Tibial artery (tissue), 4 donors: ENCODE measurements at regions not wholly inside any gene's neighbourhood (a gene's known extent, or its start where the extent isn't known, plus 50 kb on each side); places are given as distances from the start of the nearest gene placed in this dataset.

Experiments used
- DNase-seq, 2 donors: peaks; one replicate each; pipeline ENCODE4 v3.0.0-alpha.2; 2019
- H3K27ac ChIP-seq, 2 donors: fragments of 200-600 bp; sonication (generic) in 1 of 2; 1 replicate in 1 of 2; 2 replicates in 1 of 2; pipeline ENCODE4 v1.5.1; 2018 to 2019; ENCODE audit warnings: mild to moderate bottlenecking in 1 of 2
- H3K27me3 ChIP-seq, 2 donors: fragments of 200-600 bp; sonication (generic) in 1 of 2; one replicate each; pipeline versions ENCODE4 v1.5.1 to v1.6.0; 2016 to 2019
- H3K36me3 ChIP-seq, 3 donors: fragments of 200-600 bp; sonication (generic) in 2 of 3; one replicate each; pipeline ENCODE4 v1.5.1; 2016 to 2019; ENCODE audit warnings: mild to moderate bottlenecking in 2 of 3
- H3K4me1 ChIP-seq, 4 donors: fragments of 200-600 bp; sonication (generic) in 2 of 4; 1 replicate in 3 of 4; 2 replicates in 1 of 4; pipeline ENCODE4 v1.5.1; 2016 to 2019
- H3K4me3 ChIP-seq, 2 donors: fragments of 200-600 bp; sonication (generic) in 1 of 2; 1 replicate in 1 of 2; 2 replicates in 1 of 2; pipeline ENCODE4 v1.5.1; 2018 to 2019; ENCODE audit warnings: mild to moderate bottlenecking in 2 of 2
- H3K9me3 ChIP-seq, 3 donors: fragments of 200-600 bp; sonication (generic) in 1 of 3; one replicate each; pipeline ENCODE4 v1.5.1; 2016 to 2019
- CTCF ChIP-seq, 2 experiments: fragments of 200-600 bp in 1 of 2; fragments of 450-650 bp in 1 of 2; IDR thresholded peaks; one replicate each; pipeline ENCODE4 v1.5.1; 2017 to 2019; ENCODE audit warnings: antibody characterized with exemption in 2 of 2, mild to moderate bottlenecking in 1 of 2, moderate library complexity in 1 of 2
- intact Hi-C: fragments of 100-400 bp; cut with DNase I; formaldehyde crosslinking; loops from one replicate; pipeline ENCODE4 v1.15.0; 2023; ENCODE audit warnings: low total_unique reads

GRCh38 chr1:82932727-82933126 lies 1066.2 kb downstream of the TTLL7 start:
- Histone ChIP-seq H3K4me1 (no peaks in the 10 kb centered on the region), H3K27ac (no peak overlapping the region), H3K9me3 (no peaks in the 10 kb centered on the region), H3K4me3 (no peak overlapping the region), H3K36me3 (no peaks in the 10 kb centered on the region), H3K27me3 (no peaks in the 10 kb centered on the region)
- TF ChIP-seq CTCF (IDR thresholded peaks at IDR 0.05) = no peak
- no peak for DNase-seq
- intact Hi-C loops = no loop called here

GRCh38 chr1:82932207-82932606 lies 1066.7 kb downstream of the TTLL7 start:
- no peak overlapping the region for H3K4me3 ChIP-seq
- no peaks in the 10 kb centered on the region for H3K4me1 ChIP-seq
- intact Hi-C loops = no loop called here
- no peaks in the 10 kb centered on the region for H3K9me3 ChIP-seq
- no peaks in the 10 kb centered on the region for H3K36me3 ChIP-seq
- no peak overlapping the region for H3K27ac ChIP-seq
- TF ChIP-seq CTCF (IDR thresholded peaks at IDR 0.05) = no peak
- DNase-seq = no peak
- H3K27me3 ChIP-seq = no peaks in the 10 kb centered on the region

- no peak overlapping the region for H3K27ac ChIP-seq
- H3K36me3 ChIP-seq = no peaks in the 10 kb centered on the region
- no peaks in the 10 kb centered on the region for H3K9me3 ChIP-seq
- DNase-seq = no peak
- no peak overlapping the region for H3K4me3 ChIP-seq
- TF ChIP-seq CTCF (IDR thresholded peaks at IDR 0.05) = no peak
- intact Hi-C loops = no loop called here
- H3K4me1 ChIP-seq = no peaks in the 10 kb centered on the region
- H3K27me3 ChIP-seq = no peaks in the 10 kb centered on the region
These were observed 1067.9 kb downstream of the TTLL7 start for GRCh38 chr1:82931006-82931405.

DNA sequence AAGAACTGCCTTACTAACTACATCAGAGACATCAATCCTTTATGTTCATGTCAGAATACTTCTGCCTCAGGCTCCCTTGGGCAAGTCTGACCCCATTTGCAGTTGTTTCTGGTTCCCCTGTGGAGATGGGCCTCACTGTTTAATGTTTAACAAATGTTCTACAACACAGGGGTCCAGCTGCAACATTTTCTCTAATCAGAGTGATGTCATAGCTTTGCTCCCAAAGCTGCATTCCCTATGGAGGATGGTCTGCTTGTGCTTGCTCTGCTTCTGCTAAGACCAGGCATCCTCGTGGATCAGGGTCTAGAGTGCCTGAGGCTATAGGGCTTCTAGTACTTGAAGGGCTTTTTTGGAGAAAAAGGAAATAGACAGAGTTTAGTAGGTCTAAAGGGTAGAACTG lies 1071.2 kb downstream of the TTLL7 start:
- Histone ChIP-seq H3K4me1 (no peaks in the 10 kb centered on the region), H3K4me3 (no peak overlapping the region), H3K9me3 (no peaks in the 10 kb centered on the region), H3K27ac (no peak overlapping the region), H3K36me3 (no peaks in the 10 kb centered on the region), H3K27me3 (no peaks in the 10 kb centered on the region)
- intact Hi-C loops = no loop called here
- no peak for TF ChIP-seq CTCF (IDR thresholded peaks at IDR 0.05)
- DNase-seq = no peak

DNA sequence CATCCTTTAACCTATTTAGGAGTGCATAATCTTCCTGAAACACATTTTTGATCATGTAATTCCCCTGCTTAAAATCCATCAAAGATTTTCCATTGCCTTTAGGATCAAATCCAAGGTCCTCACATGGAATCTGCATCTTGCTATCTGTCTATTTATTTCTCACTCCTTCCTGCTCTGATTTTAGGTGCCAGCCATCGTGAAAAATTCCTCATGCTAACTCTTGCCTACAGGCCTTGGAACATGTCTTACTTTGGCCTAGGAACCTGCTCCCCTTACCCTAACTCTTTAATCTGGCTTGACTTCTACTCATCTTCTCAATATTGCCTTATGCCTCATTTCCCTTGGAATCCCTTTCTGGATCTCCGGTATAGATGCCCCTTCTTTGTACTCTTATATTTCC lies 1074.3 kb downstream of the TTLL7 start:
- TF ChIP-seq CTCF (IDR thresholded peaks at IDR 0.05) = no peak
- intact Hi-C loops = no loop called here
- Histone ChIP-seq H3K36me3 (no peaks in the 10 kb centered on the region), H3K9me3 (no peaks in the 10 kb centered on the region), H3K27me3 (no peaks in the 10 kb centered on the region), H3K27ac (no peak overlapping the region), H3K4me1 (peaks cover 0 to 6% (median 0%) of the 10 kb centered on the region in 4 donors), H3K4me3 (no peak overlapping the region)
- no peak for DNase-seq

GRCh38 chr1:82923931-82924330 lies 1075.0 kb downstream of the TTLL7 start:
- H3K36me3 ChIP-seq = no peaks in the 10 kb centered on the region
- no peaks in the 10 kb centered on the region for H3K27me3 ChIP-seq
- no peak for TF ChIP-seq CTCF (IDR thresholded peaks at IDR 0.05)
- no peak overlapping the region for H3K27ac ChIP-seq
- no peak overlapping the region for H3K4me3 ChIP-seq
- no peak for DNase-seq
- peaks cover 0 to 9% (median 0%) of the 10 kb centered on the region in 4 donors for H3K4me1 ChIP-seq
- intact Hi-C loops = no loop called here
- H3K9me3 ChIP-seq = no peaks in the 10 kb centered on the region
